ENCODE measurements at regions not wholly inside any gene's neighbourhood (a gene's known extent, or its start where the extent isn't known, plus 50 kb on each side); places are given as distances from the start of the nearest gene placed in this dataset.
"Not testable (repeated sequence)": the region's sequence is repeated elsewhere in the genome, so short reads cannot be mapped to it uniquely, and the experiment has no call there.

DNA sequence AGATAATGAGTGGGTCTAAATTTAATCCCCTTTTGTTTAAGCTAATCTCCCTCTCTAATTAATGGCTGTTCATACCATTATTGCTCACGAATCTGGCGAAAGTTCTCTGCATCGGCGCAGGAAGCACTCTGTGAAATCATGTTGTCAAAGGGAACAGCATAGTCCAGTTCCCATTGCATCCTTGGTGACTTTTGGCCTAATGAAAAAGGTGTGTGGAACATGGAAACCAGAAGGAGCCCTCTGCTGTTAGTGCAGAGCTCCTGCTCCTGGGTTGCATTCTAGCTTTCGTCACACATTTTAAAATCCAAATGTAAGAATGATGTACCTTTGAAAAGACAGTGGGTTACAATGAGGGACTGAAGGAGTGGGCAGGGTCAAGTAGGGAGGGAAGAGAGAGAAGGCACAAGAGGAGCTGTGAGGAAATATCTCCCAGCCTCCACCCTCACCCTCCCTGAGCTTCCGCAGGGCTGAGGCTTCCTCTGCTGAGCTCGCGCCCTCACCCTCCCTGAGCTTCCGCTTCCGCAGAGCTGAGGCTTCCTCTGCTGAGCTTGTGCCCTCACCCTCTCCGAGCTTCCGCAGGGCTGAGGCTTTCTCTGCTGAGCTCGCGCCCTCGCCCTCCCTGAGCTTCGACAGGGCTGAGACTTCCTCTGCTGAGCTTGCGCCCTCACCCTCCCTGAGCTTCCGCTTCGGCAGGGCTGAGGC is 754.3 kb upstream of the TPTE start:
- DNase-seq = not testable (repeated sequence)

DNA sequence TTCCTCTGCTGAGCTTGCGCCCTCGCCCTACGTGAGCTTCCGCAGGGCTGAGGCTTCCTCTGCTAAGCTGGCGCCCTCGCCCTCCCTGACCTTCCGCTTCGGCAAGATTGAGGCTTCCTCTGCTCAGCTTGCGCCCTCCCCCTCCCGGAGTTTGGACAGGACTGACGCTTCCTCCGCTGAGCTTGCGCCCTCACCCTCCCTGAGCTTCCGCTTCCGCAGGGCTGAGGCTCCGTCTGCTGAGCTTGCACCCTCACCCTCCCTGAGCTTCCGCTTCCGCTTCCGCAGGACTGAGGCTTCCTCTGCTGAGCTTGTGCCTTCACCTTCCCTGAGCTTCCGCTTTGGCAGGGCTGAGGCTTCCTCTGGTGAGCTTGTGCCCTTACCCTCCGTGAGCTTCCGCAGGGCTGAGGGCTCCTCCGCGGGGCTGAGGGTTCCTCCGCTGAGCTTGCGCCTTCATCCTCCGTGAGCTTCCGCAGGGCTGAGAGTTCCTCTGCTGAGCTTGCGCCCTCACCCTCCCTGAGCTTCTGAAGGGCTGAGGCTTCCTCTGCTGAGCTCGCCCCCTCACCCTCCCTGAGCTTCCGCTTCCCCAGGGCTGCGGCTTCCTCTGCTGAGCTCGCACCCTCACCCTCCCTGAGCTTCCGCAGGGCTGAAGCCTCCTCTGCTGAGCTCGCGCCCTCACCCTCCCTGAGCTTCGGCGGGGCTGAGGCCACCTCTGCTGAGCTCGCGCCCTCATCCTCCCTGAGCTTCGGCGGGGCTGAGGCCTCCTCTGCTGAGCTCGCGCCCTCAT is 753.6 kb upstream of the TPTE start:
- DNase-seq = no peak

- DNase-seq = not testable (repeated sequence)
These were observed 752.8 kb upstream of the TPTE start for GRCh38 chr21:9768376-9769130.

DNA sequence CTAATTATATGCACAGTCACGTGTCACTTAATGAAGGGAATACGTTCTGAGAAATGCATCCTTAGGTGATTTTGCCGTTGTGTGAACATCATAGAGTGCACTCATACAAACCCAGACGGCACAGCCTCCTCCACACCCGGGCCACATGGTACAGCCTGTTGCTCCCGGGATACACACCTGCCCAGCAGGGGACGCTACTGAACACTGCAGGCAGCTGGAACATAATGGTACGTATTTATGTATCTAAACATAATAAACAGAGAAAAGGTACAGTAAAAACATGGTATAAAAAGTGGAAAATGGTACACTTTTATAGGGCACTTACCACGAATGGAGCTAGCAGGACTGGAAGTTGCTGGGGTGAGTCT is 752.3 kb upstream of the TPTE start:
- not testable (repeated sequence) for DNase-seq

DNA sequence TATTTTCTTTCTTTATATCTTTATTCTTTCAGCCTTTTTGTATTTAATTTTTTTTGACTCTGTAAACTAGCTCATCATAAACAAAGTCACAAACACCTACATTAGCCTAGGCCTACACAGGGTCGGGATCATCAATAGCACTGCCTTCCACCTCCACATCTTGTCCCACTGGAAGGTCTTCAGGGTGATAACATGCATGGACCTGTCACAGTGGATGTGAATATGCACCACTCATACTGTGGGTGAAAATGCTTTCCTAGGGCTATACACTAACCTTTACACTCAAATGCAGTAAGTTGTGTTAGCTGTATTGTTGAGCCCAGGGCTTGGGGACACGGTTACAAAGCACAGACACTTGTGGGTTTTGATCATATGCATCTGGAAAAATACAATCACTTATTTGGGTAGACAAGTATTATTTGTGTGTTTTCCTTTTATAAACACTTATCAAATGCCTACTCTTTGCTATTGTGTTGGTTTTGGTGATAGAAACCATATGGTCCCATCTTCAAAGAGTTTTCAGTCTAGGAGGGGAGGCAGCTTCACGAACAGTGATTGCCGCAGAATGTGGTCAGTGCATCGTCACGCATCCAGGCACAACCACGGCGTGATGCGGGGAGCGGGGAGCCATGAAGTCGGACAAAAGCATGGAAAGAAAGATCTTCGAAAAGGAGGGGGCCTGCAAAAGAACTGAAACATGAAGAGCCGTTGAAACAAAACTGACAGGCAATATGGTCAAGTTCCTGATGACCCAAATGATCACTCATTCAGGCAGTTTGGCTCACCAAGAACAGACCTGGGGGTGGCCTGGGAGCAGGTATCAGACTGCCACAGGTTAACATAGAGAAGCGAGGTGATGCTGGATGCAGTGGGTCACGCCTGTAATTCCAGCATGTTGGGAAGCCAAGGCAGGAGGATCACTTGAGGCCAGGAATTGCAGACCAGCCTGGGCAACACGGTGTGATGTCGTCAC is 751.4 kb upstream of the TPTE start:
- DNase-seq = not testable (repeated sequence)

DNA sequence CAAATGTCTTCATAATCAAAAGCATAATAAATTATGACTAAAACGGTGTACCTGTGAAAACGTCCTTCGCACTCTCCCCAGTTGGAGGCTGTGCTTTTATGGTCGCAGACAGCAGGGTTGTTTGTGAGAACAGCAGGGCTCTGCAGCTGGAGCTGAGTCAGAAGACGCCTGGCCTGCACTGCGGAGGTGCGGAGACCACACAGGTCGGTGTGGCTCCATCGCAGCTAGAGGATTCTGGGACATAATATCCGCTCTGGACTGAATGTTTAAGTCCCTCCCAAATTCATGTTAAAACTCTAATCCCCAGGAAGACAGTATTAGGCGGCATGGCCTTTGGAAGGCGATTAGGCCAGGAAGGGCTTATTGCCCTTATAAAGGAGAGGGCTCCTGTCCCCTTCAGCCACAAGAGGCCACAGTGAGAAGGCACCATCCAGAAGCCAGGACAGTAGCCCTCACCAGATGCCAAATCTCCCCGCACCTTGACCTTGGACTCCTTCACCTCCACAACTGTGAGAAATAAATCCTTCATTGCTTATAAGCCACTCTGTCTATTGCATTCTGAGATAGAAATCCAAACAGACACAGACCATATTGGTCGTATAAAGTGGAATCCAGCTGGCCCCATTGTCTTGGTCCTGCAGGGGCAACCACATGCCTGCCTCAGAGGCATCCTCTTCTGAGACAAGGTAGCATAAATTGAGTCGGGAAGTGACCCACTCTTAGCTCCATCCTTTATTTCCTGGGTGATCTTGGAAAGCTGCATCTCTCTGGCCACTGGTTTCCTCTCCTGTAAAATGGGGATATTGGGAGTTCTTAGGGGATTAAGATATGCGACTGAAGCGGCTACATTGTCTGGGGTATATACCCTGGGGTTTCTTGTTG is 749.7 kb upstream of the TPTE start:
- DNase-seq = not testable (repeated sequence)

DNA sequence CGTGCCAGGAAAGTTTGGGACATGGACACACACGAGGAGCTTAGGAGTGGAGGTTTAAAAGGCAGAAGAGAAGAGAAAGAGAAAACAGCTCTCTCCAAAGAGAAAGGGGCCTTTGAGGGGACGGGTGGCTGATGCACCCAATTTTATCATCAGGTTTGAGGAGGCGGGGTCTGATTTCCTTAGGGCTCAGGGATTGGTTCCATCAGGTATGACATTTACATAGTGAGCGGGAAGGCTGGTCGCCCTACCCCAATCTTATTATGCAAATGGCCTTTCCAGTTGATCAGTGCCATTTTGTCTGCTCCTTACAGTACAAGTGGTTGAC is 749.1 kb upstream of the TPTE start:
- DNase-seq = no peak

DNA sequence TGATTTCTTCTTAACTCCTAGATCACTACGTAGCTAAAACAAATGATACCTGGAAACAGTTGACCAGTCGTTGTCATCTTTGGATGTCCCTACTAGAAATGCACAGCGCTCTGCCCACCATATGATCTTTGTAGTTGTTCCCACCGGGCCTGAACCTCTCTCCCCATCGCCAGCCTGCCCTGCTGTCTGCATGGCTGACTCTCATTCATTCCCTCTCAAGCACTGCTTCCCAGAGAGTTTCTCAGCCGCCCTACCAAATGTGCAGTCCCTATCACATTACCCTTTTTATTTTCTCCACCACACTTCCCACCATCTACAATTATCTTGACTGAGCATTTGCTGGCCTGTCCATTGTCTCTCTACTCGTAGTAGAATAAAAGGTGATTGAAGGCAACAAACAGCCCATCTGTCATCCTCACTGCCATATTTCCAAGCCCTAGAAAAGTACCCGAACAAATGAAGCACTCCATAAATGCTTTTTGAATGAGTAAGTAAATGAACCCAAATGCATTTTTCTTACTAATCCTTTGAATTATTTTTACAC is 748.4 kb upstream of the TPTE start:
- not testable (repeated sequence) for DNase-seq

GRCh38 chr21:9774347-9774746 is 747.0 kb upstream of the TPTE start:
- DNase-seq = no peak

- not testable (repeated sequence) for DNase-seq
These were observed 746.3 kb upstream of the TPTE start for GRCh38 chr21:9774901-9775593.

GRCh38 chr21:9775877-9776276 is 745.5 kb upstream of the TPTE start:
- DNase-seq = not testable (repeated sequence)

- DNase-seq = not testable (repeated sequence)
These were observed 744.9 kb upstream of the TPTE start for GRCh38 chr21:9776286-9777020.

DNA sequence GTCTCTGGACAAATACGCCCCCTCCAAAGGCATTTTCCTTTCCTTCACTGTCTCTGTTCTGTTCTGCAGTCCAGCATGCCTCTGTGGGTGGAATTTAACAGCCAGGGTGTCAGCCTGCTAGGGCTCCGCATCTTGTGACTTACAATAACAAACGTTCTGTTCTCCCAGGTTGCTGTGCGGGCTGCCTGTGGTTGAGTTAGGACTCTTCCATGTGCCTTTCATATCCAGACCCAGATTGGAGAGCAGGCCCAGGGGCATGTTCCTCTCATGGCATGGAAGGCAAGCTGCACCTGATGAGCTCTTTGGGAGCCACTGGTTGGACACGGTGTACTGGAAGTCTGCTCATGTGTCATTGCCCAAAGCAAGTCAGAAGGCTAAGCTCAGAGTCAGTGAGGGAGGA is 742.8 kb upstream of the TPTE start:
- DNase-seq = not testable (repeated sequence)

GRCh38 chr21:9780441-9780937 is 740.9 kb upstream of the TPTE start:
- no peak for DNase-seq

DNA sequence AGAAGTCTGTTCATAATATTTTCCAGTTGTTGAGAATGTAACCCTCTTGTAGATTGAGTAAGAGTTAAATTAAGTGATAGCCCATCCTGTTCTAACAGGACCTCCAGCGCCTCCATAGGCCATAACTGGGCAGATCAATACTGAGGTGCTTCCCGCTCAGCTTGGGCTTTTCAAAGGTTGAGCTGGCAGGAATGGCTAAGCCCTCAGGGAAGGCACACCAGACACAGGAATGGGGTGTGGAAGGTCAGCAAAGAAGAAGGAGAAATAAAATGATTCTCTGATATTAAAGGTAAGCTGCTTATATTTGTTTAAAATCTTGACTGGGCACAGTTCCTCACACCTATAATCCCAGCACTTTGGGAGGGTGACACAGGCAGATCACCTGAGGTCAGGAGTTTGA is 737.8 kb upstream of the TPTE start:
- DNase-seq = not testable (repeated sequence)

- DNase-seq = not testable (repeated sequence)
These were observed 737.2 kb upstream of the TPTE start for GRCh38 chr21:9784201-9784600.

- DNase-seq = not testable (repeated sequence)
These were observed 735.3 kb upstream of the TPTE start for GRCh38 chr21:9786092-9786491.

DNA sequence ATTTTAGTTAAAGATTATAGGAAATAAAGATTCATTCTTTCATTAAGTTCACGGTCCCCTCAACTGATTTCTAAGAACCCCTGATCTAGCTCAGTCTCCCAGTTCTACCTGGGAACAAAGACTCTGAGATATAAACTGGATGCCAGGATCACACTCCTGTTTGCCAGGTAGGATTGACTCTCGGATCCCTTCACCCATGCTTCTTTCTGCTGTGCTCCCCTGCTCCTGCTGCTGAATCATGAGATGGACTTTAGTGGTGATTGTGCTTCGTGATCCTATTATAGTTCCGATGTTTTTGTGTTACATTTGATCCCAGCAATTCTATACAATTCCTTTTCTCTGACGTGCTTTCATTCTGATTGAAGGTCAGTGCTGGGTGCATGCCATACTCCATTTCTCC is 733.1 kb upstream of the TPTE start:
- DNase-seq = not testable (repeated sequence)

- DNase-seq = not testable (repeated sequence)
These were observed 731.0 kb upstream of the TPTE start for GRCh38 chr21:9790354-9790753.

DNA sequence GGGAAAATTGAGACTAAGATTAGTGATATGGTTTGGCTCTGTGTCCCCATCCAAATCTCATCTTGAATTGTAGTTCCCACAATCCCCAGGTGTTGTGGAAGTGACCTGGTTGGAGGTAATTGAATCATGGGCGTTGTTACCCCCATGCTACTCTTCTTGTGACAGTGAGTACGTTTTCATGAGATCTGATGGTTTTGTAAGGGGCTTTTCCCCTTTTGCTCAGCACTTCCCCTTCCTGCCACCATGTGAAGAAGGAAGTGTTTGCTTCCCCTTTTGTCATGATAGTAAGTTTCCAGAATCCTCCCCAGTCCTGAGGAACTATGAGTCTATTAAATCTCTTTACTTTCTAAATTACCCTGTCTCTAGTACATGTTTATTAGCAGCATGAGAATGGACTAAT is 729.9 kb upstream of the TPTE start:
- not testable (repeated sequence) for DNase-seq

Measured in NCI-H748 treated with DMSO at 0.1 percent for 48 hours (cell line).